ENCODE measurements at regions not wholly inside any gene's neighbourhood (a gene's known extent, or its start where the extent isn't known, plus 50 kb on each side); places are given as distances from the start of the nearest gene placed in this dataset.

DNA sequence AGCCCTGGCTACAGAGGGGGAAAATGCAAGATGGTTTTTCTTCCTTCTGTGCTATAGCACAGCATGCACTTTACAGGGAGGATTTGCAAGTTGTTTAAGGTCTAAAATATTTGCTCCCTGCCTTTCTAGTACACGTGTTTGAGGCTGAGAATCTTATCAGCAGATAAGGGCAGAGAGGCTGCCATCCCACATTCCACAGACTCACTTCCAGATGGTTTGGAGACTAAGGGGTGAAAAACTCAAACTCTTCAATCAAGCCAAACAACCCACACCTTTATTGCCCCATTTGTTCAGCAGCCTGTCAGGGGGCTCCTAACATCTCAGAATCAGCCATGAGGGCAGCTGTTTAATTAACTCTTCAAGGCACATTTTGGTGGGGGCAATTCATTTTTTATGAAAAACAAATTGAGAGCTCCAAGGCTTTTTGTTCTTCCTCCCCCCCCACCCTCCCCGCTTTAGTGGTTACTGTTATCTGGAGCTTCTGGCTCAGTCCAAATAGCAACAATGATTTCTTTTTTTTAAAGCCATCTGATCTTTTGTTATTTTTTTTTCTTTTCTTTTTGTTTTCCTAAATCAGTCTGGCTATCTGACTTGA, 242.6 kb upstream of the NT5C1B start:
- TF ChIP-seq POLR2A (IDR thresholded peaks at IDR 0.05) (no peak), EP300 (IDR thresholded peaks at IDR 0.05) (no peak)
- TF ChIP-seq, protein P1, sequence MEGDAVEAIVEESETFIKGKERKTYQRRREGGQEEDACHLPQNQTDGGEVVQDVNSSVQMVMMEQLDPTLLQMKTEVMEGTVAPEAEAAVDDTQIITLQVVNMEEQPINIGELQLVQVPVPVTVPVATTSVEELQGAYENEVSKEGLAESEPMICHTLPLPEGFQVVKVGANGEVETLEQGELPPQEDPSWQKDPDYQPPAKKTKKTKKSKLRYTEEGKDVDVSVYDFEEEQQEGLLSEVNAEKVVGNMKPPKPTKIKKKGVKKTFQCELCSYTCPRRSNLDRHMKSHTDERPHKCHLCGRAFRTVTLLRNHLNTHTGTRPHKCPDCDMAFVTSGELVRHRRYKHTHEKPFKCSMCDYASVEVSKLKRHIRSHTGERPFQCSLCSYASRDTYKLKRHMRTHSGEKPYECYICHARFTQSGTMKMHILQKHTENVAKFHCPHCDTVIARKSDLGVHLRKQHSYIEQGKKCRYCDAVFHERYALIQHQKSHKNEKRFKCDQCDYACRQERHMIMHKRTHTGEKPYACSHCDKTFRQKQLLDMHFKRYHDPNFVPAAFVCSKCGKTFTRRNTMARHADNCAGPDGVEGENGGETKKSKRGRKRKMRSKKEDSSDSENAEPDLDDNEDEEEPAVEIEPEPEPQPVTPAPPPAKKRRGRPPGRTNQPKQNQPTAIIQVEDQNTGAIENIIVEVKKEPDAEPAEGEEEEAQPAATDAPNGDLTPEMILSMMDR (IDR thresholded peaks at IDR 0.05): no peak
